ENCODE measurements at regions not wholly inside any gene's neighbourhood (a gene's known extent, or its start where the extent isn't known, plus 50 kb on each side); places are given as distances from the start of the nearest gene placed in this dataset.

DNA sequence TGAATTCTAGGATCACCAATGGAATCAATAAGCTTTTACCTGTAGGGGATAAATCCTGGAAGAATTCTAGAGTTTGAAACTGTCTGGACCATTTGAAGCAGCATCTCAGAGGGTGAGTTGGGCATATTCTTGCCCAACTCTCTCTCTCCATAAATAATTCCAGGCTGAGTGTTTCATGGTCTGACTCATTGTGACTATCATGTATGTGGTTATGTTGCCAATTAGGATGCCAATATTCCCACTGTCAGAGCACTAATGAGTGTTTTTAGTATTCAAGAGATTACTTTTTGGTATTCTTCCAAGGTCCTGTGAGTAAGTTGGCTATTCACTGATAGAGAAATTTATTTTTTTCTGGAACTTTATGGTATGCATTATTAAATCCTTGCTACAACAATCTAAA is 456.9 kb downstream of the TOX3 start:
- ATAC-seq (no peak), DNase-seq (ENCODE audit: low spot score) (no peak)
- Mint-ChIP-seq H3K27me3 (ENCODE audit: insufficient read depth, low read depth, poor library complexity) (peaks cover 2% of the 10 kb centered on the region), H3K4me3 (no peak overlapping the region), H3K9me3 (no peaks in the 10 kb centered on the region), H3K36me3 (ENCODE audit: low read depth) (no peaks in the 10 kb centered on the region), H3K4me1 (no peaks in the 10 kb centered on the region), H3K27ac (no peak overlapping the region)
- Histone ChIP-seq H3K27me3 (ENCODE audit: insufficient read depth) (no peaks in the 10 kb centered on the region), H2AFZ (no peak overlapping the region), H3K4me3 (no peak overlapping the region), H3K27ac (ENCODE audit: low read depth) (no peak overlapping the region), H3K4me2 (no peak overlapping the region), H4K20me1 (replicated peaks; ENCODE audit: insufficient read depth) (no peaks in the 10 kb centered on the region), H3K36me3 (ENCODE audit: insufficient read depth) (no peaks in the 10 kb centered on the region), H3K79me2 (replicated peaks; ENCODE audit: insufficient read depth) (no peaks in the 10 kb centered on the region), H3K9me2 (ENCODE audit: insufficient read depth) (0 out of 2 replicates have a peak, but pooled peaks cover 8% of the 10 kb centered on the region), H3F3A (replicated peaks; ENCODE audit: low read depth) (no peaks in the 10 kb centered on the region), H3K4me1 (ENCODE audit: insufficient read depth) (no peaks in the 10 kb centered on the region)
- no peak for TF ChIP-seq JUNB (IDR thresholded peaks at IDR 0.05; ENCODE audit: unreplicated experiment)
- TF ChIP-seq, protein P1, sequence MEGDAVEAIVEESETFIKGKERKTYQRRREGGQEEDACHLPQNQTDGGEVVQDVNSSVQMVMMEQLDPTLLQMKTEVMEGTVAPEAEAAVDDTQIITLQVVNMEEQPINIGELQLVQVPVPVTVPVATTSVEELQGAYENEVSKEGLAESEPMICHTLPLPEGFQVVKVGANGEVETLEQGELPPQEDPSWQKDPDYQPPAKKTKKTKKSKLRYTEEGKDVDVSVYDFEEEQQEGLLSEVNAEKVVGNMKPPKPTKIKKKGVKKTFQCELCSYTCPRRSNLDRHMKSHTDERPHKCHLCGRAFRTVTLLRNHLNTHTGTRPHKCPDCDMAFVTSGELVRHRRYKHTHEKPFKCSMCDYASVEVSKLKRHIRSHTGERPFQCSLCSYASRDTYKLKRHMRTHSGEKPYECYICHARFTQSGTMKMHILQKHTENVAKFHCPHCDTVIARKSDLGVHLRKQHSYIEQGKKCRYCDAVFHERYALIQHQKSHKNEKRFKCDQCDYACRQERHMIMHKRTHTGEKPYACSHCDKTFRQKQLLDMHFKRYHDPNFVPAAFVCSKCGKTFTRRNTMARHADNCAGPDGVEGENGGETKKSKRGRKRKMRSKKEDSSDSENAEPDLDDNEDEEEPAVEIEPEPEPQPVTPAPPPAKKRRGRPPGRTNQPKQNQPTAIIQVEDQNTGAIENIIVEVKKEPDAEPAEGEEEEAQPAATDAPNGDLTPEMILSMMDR (conservative IDR thresholded peaks at IDR 0.05; ENCODE audit: low read depth in 2 of 2), result no peak
- TF ChIP-seq, protein P2, sequence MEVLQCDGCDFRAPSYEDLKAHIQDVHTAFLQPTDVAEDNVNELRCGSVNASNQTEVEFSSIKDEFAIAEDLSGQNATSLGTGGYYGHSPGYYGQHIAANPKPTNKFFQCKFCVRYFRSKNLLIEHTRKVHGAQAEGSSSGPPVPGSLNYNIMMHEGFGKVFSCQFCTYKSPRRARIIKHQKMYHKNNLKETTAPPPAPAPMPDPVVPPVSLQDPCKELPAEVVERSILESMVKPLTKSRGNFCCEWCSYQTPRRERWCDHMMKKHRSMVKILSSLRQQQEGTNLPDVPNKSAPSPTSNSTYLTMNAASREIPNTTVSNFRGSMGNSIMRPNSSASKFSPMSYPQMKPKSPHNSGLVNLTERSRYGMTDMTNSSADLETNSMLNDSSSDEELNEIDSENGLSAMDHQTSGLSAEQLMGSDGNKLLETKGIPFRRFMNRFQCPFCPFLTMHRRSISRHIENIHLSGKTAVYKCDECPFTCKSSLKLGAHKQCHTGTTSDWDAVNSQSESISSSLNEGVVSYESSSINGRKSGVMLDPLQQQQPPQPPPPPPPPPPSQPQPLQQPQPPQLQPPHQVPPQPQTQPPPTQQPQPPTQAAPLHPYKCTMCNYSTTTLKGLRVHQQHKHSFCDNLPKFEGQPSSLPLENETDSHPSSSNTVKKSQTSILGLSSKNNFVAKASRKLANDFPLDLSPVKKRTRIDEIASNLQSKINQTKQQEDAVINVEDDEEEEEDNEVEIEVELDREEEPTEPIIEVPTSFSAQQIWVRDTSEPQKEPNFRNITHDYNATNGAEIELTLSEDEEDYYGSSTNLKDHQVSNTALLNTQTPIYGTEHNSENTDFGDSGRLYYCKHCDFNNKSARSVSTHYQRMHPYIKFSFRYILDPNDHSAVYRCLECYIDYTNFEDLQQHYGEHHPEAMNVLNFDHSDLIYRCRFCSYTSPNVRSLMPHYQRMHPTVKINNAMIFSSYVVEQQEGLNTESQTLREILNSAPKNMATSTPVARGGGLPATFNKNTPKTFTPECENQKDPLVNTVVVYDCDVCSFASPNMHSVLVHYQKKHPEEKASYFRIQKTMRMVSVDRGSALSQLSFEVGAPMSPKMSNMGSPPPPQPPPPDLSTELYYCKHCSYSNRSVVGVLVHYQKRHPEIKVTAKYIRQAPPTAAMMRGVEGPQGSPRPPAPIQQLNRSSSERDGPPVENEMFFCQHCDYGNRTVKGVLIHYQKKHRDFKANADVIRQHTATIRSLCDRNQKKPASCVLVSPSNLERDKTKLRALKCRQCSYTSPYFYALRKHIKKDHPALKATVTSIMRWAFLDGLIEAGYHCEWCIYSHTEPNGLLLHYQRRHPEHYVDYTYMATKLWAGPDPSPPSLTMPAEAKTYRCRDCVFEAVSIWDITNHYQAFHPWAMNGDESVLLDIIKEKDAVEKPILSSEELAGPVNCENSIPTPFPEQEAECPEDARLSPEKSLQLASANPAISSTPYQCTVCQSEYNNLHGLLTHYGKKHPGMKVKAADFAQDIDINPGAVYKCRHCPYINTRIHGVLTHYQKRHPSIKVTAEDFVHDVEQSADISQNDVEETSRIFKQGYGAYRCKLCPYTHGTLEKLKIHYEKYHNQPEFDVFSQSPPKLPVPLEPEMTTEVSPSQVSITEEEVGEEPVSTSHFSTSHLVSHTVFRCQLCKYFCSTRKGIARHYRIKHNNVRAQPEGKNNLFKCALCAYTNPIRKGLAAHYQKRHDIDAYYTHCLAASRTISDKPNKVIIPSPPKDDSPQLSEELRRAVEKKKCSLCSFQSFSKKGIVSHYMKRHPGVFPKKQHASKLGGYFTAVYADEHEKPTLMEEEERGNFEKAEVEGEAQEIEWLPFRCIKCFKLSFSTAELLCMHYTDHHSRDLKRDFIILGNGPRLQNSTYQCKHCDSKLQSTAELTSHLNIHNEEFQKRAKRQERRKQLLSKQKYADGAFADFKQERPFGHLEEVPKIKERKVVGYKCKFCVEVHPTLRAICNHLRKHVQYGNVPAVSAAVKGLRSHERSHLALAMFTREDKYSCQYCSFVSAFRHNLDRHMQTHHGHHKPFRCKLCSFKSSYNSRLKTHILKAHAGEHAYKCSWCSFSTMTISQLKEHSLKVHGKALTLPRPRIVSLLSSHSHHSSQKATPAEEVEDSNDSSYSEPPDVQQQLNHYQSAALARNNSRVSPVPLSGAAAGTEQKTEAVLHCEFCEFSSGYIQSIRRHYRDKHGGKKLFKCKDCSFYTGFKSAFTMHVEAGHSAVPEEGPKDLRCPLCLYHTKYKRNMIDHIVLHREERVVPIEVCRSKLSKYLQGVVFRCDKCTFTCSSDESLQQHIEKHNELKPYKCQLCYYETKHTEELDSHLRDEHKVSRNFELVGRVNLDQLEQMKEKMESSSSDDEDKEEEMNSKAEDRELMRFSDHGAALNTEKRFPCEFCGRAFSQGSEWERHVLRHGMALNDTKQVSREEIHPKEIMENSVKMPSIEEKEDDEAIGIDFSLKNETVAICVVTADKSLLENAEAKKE (CRISPR knock-in tag; IDR thresholded peaks at IDR 0.05), result no peak
- TF ChIP-seq, protein P3, sequence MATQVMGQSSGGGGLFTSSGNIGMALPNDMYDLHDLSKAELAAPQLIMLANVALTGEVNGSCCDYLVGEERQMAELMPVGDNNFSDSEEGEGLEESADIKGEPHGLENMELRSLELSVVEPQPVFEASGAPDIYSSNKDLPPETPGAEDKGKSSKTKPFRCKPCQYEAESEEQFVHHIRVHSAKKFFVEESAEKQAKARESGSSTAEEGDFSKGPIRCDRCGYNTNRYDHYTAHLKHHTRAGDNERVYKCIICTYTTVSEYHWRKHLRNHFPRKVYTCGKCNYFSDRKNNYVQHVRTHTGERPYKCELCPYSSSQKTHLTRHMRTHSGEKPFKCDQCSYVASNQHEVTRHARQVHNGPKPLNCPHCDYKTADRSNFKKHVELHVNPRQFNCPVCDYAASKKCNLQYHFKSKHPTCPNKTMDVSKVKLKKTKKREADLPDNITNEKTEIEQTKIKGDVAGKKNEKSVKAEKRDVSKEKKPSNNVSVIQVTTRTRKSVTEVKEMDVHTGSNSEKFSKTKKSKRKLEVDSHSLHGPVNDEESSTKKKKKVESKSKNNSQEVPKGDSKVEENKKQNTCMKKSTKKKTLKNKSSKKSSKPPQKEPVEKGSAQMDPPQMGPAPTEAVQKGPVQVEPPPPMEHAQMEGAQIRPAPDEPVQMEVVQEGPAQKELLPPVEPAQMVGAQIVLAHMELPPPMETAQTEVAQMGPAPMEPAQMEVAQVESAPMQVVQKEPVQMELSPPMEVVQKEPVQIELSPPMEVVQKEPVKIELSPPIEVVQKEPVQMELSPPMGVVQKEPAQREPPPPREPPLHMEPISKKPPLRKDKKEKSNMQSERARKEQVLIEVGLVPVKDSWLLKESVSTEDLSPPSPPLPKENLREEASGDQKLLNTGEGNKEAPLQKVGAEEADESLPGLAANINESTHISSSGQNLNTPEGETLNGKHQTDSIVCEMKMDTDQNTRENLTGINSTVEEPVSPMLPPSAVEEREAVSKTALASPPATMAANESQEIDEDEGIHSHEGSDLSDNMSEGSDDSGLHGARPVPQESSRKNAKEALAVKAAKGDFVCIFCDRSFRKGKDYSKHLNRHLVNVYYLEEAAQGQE (IDR thresholded peaks at IDR 0.05; ENCODE audit: unreplicated experiment), result no peak
